Activated CD8-positive, alpha-beta memory T cell treated with anti-CD3 and anti-CD28 coated beads for 24 hours (primary cell): ENCODE measurements at regions not wholly inside any gene's neighbourhood (a gene's known extent, or its start where the extent isn't known, plus 50 kb on each side); places are given as distances from the start of the nearest gene placed in this dataset.

Experiments used
- DNase-seq: peaks from one replicate; pipeline ENCODE4 v3.0.0-alpha.2; 2020

DNA sequence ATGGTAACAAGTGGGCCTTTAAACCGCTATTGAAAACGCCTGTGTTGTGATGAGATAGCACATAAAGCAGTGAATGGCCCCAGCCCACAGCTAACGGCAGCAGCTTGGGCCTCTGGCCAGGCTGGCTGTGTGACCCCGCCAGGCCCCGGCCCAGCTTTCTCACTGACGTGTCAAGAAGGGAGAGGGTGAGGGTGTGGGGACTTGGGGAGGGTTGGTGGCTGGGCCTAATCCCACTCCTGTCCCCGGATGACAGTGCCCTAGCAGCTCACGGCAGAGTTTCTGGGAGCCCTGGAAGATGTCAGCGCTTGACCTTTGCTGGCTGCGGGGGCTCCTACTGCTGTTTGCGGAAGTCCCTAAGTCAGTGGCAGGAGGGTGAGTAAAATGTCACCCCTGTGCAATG is 88.9 kb upstream of the SHH start:
- DNase-seq, result no peak

- DNase-seq, result no peak
These were observed 87.3 kb upstream of the SHH start for GRCh38 chr7:155899596-155899995.

- DNase-seq, result no peak
These were observed 85.6 kb upstream of the SHH start for GRCh38 chr7:155897758-155898386.

DNA sequence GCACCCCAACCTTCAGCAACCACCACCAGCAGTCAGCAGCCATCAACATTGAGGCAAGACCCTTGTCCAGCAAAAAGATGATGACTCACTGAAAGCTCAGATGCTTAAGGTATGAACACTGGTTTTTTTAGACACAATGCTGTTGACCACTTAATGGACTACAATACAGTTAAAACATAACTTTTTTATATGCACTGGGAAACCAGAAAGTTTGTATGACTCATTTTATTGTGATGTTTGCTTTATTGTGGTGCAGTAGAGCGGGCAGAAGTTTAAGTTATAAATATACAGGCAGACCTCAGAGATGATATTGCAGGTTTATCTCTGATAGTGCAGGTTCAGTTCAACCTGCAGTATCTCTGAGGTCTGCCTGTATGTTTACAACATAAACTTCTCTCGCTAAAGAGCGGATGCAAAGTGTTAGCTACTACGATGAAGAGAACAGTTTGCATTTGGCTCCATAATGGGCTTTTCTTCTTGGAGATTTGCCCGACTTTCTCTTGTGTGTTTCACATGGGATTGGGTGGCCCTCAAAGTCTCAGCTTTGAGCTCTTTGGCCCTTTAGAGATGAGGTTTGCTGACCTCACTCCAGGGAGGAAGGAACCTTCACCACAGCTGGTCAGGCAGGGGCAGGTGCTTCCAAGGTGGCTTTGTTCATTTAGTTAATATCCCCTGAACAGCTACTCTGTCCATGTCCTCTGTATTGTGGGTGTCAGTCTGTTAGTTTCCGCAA is 84.4 kb upstream of the SHH start:
- DNase-seq, result no peak

DNA sequence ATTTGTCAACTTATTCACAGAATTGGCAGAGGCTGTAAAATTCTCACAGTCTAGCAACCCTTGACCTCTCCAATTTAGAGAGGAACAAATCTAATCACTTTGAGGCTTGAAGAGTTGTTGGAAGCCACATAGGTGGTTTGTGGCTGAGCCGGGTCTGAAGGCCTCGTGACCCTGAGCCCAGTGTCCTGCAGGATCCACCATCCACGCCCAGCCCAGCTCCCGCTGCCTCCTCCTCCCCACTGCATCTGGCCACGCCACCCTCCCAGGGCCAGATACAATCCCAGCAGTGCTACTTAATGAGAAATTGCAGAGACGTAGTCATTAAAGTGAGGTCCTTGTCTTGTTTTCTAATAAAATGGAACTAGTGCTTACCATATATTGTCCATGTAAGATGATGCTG is 81.4 kb upstream of the SHH start:
- no peak for DNase-seq

DNA sequence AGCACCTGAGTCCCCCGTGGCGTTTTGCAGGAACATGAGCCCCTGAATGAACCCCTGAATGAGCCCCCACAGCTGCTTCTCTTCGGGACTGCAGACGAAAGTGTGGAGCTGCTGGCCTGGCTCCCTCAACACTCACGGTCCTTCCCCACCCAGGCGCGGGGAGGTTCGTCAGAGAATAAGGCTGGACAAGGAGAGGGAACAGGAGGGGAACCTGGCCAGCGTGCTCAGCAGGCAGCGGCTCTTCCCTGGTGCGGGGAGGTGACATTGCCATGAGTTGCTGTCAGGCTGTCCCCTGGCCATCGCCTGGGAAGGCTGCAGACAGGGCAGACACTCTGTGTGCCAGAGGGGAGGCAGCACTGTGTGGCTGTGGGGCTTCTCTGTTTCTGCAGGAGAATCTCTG is 80.9 kb upstream of the SHH start:
- DNase-seq, result no peak

DNA sequence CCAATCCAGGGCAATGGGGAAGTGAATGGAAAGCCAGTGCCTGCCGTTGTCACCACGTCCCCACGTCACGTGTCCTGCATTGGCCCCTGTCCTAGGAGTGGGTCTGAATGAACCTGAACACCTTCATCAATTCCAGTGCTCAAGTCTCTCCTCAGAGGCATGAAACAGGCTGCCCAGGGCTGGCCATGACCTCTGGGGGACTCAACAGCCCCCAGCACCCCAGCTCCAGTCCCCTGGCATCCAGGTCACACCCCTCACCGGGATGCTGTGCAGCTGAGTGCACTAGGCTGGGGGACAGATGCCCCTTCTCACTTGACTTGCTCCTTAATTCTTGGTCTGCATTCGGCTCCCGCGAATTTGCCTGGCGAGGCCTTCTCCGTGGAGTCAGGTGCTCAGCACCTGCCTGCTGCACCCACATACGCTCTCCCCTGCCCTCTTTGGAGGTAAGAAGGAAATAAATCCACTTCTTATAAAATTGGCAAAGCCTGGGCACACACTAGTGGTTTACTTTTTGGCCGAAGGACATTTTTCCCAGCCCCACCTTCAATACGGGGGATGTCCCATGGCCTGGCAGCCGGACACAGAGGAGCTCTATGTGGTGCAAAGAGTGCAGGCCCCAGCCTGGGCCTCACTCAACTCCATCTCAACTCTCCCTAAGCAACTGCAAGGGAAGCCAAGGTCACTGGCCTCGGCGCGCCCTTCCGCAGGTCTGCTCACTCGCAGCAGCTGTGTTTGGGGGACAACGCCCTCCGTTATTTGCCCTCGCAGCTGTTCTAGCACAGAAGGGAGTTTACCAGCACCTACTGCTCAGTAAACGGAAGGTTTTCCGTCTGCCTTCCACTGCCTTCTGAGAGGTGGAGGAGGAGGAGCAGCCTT is 77.6 kb upstream of the SHH start:
- no peak for DNase-seq

GRCh38 chr7:155887174-155887525 is 74.9 kb upstream of the SHH start:
- no peak for DNase-seq

DNA sequence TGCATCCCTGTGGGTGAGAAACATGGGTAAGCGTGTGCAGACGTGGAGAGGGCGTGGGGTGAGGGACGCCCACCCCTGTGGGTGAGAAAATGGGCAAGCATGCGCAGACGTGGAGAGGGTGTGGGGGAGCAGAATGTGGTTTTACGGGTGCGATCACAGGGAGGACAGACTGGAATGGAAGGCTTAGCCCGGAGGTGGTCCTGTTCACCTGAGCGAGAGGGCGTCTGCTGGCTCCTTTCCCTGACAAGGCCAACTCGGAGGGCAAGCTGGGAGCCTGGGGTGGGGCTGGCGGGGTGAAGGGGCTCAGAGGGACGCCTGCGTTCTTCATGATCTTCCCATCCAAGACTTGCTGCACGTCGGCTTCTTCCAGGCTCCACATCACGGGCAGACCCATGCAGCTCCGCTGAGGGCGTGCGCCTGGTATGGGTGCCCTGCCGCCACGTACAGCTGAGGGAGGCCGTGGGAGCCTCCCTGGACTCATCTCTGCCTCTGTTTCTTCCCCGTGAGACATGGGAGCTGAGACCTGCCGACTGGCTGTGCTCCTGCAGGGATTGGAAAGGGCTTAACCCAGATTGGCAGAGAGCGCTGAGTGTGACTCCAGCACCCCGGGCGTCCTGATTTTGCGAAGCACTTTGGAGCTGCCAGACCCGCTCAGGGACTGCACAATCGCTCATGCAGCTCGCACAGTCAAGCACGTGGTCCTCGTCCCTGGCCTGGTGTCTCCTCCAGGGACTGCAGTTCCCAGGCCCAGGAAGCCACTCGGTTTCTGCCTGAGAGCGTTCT is 74.3 kb upstream of the SHH start:
- DNase-seq, result no peak

- DNase-seq, result no peak
These were observed 73.2 kb upstream of the SHH start for GRCh38 chr7:155885167-155886155.

DNA sequence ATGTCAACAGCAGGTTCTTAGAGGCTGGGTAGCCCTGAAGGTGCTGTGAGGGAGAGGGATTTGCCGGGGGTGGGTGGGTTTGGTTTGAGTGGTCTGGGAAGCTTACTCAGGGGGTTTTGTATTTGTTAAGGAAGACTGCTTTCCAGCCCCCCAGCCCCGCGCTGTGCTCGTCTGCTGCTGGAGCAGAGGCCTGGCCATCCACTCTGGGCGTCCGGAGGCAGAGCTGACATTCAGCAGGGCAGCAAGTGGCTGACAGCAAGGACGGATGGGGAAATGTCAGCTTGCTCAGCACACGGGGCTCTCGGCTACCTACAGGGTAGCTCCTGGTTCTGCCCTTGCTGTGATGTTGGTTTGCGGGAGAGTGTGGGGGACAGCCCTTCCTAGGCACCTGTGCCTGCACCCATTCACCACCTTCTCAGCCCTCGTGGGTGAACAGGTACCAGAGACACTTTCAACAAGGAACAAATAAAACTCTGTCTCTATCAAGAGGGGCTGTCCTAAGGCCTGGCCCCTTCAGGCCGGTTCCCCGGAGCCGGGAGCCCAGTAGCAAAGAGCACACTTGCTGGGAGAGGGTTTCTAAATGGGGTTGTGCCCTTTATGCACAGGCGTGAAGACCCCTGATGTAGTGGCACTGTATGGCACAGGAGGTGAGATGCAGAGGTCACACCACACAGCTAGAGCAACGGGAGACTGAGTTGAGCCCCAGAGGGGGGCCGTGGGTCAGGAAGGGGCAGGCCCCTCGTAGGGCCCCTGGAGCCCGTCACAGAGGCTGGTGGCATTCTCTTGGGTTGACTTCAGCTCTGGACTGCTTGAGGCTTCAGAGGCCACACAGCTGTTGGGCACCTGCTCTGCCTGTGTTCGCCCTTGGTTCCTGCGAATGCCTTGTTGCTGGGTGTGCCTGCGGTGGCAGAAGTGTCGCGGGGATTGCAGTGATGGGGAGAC is 72.2 kb upstream of the SHH start:
- DNase-seq, result no peak

DNA sequence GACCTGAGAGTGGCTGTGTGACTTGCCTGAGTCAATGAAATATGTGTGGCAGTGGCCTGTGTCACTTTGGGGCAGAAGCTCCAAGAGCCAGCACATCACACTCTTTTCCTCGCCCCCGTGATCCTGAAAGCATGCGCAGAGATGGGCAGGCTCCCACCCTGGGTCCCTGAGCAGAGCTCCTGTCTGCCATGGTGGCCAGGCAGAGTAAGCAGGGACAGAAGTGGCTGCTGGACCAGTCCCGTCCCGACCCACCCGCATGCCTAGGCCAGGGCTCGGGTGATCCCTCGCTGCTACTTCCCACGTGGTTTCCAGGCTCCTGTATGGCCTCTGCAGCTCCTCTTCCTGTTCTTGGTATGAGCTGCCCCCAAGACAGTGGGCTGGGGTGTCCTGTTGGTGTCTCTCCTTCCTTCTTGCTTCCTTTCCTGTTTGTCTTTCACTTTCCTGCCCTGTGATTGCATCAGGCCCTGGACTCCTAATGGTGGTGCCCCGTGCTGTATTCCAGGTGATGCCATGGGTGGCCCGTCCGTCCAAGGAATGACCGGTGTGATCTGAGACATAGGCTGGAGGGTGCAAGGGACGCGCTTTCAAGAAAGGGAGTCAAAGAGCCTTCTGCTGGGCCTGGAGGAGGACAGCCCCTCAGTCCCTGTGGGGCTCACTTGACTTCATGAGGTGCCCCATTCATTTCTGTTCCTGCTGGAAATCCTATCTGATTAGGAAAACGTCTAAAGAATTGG is 71.4 kb upstream of the SHH start:
- no peak for DNase-seq

DNA sequence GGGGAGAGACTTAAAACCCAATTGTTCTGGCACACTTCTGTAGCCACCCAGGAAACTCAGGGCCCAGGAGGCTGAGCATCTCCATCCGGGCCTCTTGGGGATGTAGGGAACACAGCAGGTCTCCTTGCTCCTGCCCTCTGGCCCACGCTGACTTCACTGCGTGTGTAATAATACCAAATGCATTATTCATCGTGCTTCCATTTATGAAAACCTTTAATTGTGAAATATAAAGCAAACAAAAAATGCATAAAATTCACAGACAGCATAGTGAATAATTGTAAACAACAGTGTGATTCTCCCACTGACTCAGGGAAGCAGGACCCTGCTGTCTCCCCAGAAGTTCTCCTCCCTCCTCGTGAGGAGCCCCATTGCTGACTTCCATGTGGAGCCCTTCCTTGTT is 70.3 kb upstream of the SHH start:
- no peak for DNase-seq

- no peak for DNase-seq
These were observed 69.4 kb upstream of the SHH start for GRCh38 chr7:155881471-155882350.

DNA sequence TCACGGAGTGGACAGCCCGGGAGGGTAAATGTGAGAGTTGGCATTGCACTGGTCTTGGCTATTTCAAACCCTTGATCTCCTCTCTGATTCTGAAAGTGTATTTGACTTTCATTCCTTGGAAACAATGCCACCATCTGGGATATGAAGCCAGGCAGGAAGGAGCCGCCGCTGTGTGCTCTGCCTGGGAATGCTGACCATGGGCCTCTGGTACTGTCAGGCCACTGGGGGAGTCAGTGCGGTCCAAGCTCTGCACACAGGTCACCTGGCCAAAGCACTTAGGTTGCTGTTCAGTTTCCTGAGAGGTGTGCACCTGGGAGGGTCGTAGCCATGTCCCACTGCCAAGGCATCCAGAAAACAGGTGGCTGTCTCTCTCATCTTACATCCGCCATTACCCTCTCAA is 68.5 kb upstream of the SHH start:
- no peak for DNase-seq

DNA sequence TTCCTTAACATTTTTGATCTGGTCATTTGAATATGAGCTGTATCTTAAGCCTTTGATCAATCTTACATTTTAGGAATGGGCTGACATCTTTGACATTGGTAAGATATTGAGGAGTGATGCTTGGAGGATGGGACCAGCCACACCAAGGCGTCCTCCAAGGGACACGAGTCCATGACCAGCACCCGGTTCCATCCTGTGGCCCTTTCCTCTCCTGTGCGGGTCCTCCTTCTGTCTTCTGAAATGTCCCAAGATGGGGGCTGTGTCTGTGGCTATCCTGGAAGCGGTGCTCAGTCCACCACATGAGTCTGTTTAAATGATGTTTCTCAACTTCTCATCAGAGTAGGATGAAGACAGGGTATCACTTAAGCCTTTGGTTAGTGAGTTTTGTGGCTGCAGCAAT is 67.3 kb upstream of the SHH start:
- peak; percentile 15 for DNase-seq

- DNase-seq, result peak; percentile 17
These were observed 66.4 kb upstream of the SHH start for GRCh38 chr7:155878674-155879073.

DNA sequence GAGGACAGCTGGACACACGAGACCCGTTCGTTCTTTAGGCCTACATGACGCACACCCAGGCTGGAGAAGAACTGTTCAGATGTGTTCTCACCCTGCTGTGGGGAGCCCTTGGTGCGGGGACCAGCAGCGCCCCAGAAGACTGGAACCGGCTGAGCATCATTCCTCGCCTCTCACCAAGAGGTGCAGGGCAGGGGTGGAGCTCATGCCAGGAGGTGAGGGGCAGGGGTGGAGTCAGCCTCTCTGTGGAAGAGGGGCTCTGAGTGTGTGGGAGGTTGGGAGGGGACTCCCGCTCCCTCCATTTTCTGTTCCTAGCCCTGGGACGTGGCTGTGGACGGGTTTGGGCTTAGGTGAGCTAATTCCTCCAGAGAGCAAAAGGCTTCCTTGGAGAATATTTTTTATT is 66.0 kb upstream of the SHH start:
- DNase-seq, result peak; percentile 33

- DNase-seq, result no peak
These were observed 64.9 kb upstream of the SHH start for GRCh38 chr7:155877167-155877566.
